ENCODE measurements at regions not wholly inside any gene's neighbourhood (a gene's known extent, or its start where the extent isn't known, plus 50 kb on each side); places are given as distances from the start of the nearest gene placed in this dataset.

- TF ChIP-seq ERF (CRISPR knock-in tag; IDR thresholded peaks at IDR 0.05): no peak
- TF ChIP-seq ATM (IDR thresholded peaks at IDR 0.05; ENCODE audit: borderline replicate concordance): no peak
- TF ChIP-seq NR2F6 (IDR thresholded peaks at IDR 0.05): peak; percentile 85
- peak; percentile 95 for TF ChIP-seq NR2F6 (CRISPR knock-in tag; IDR thresholded peaks at IDR 0.05)
- TF ChIP-seq, protein P1, sequence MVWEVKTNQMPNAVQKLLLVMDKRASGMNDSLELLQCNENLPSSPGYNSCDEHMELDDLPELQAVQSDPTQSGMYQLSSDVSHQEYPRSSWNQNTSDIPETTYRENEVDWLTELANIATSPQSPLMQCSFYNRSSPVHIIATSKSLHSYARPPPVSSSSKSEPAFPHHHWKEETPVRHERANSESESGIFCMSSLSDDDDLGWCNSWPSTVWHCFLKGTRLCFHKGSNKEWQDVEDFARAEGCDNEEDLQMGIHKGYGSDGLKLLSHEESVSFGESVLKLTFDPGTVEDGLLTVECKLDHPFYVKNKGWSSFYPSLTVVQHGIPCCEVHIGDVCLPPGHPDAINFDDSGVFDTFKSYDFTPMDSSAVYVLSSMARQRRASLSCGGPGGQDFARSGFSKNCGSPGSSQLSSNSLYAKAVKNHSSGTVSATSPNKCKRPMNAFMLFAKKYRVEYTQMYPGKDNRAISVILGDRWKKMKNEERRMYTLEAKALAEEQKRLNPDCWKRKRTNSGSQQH (CRISPR knock-in tag; IDR thresholded peaks at IDR 0.05; ENCODE audit: low read depth): no peak
- no peak for TF ChIP-seq NFRKB (IDR thresholded peaks at IDR 0.05)
- TF ChIP-seq IKZF1 (IDR thresholded peaks at IDR 0.05): no peak
- TF ChIP-seq ZNF546 (CRISPR knock-in tag; conservative IDR thresholded peaks at IDR 0.05): no peak
- TF ChIP-seq, protein P2, sequence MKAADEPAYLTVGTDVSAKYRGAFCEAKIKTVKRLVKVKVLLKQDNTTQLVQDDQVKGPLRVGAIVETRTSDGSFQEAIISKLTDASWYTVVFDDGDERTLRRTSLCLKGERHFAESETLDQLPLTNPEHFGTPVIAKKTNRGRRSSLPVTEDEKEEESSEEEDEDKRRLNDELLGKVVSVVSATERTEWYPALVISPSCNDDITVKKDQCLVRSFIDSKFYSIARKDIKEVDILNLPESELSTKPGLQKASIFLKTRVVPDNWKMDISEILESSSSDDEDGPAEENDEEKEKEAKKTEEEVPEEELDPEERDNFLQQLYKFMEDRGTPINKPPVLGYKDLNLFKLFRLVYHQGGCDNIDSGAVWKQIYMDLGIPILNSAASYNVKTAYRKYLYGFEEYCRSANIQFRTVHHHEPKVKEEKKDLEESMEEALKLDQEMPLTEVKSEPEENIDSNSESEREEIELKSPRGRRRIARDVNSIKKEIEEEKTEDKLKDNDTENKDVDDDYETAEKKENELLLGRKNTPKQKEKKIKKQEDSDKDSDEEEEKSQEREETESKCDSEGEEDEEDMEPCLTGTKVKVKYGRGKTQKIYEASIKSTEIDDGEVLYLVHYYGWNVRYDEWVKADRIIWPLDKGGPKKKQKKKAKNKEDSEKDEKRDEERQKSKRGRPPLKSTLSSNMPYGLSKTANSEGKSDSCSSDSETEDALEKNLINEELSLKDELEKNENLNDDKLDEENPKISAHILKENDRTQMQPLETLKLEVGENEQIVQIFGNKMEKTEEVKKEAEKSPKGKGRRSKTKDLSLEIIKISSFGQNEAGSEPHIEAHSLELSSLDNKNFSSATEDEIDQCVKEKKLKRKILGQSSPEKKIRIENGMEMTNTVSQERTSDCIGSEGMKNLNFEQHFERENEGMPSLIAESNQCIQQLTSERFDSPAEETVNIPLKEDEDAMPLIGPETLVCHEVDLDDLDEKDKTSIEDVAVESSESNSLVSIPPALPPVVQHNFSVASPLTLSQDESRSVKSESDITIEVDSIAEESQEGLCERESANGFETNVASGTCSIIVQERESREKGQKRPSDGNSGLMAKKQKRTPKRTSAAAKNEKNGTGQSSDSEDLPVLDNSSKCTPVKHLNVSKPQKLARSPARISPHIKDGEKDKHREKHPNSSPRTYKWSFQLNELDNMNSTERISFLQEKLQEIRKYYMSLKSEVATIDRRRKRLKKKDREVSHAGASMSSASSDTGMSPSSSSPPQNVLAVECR (CRISPR knock-in tag; IDR thresholded peaks at IDR 0.05; ENCODE audit: borderline replicate concordance): peak; percentile 60
- TF ChIP-seq, protein P3, sequence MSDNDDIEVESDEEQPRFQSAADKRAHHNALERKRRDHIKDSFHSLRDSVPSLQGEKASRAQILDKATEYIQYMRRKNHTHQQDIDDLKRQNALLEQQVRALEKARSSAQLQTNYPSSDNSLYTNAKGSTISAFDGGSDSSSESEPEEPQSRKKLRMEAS (IDR thresholded peaks at IDR 0.05): peak; percentile 77
- no peak for TF ChIP-seq ZNF30 (CRISPR knock-in tag; IDR thresholded peaks at IDR 0.05)
- TF ChIP-seq PRDM4 (CRISPR knock-in tag; IDR thresholded peaks at IDR 0.05; ENCODE audit: borderline replicate concordance): no peak
- peak; percentile 49 for TF ChIP-seq SKI (IDR thresholded peaks at IDR 0.05; ENCODE audit: partially characterized antibody)
- peak; percentile 99 for TF ChIP-seq ZNF292 (CRISPR knock-in tag; IDR thresholded peaks at IDR 0.05; ENCODE audit: borderline replicate concordance, low read depth)
- peak; percentile 44; the same call in 1 of the 2 replicates for TF ChIP-seq MXD4 (CRISPR knock-in tag; IDR thresholded peaks at IDR 0.05)
- no peak; the same call in 1 of the 2 replicates for TF ChIP-seq ZNF780A (CRISPR knock-in tag; IDR thresholded peaks at IDR 0.05)
- TF ChIP-seq SRY (CRISPR knock-in tag; IDR thresholded peaks at IDR 0.05): no peak
- peak; percentile 94 for TF ChIP-seq RXRB (CRISPR knock-in tag; IDR thresholded peaks at IDR 0.05; ENCODE audit: borderline replicate concordance)
- TF ChIP-seq ZNF550 (CRISPR knock-in tag; IDR thresholded peaks at IDR 0.05; ENCODE audit: borderline replicate concordance): no peak; the same call in 1 of the 2 replicates
- no peak for TF ChIP-seq MAFK (conservative IDR thresholded peaks at IDR 0.05 in 1 of 2, IDR thresholded peaks at IDR 0.05 in 1 of 2; ENCODE audit: low read length in 2 of 2)
- TF ChIP-seq ZNF160 (CRISPR knock-in tag; IDR thresholded peaks at IDR 0.05): no peak
- TF ChIP-seq KLF11 (CRISPR knock-in tag; IDR thresholded peaks at IDR 0.05): no peak
- TF ChIP-seq ZNF468 (CRISPR knock-in tag; IDR thresholded peaks at IDR 0.05): no peak
- TF ChIP-seq XRCC5 (optimal IDR thresholded peaks at IDR 0.05; ENCODE audit: low read length): peak; percentile 36
Observed at GRCh38 chr2:64784168-64785061, 130.7 kb upstream of the SERTAD2 start (continued).

Measured in HepG2 (cell line).